SK-N-SH treated with all-trans-retinoic acid at 6 μM for 48 hours (cell line): ENCODE measurements at regions not wholly inside any gene's neighbourhood (a gene's known extent, or its start where the extent isn't known, plus 50 kb on each side); places are given as distances from the start of the nearest gene placed in this dataset.

Experiments used
- ARNTL ChIP-seq: fragments of 450-650 bp; formaldehyde crosslinking; IDR thresholded peaks from 2 replicates; pipeline ENCODE4 v1.5.0; 2020; ENCODE audit warnings: low read depth, mild to moderate bottlenecking, moderate library complexity, borderline replicate concordance
- BACH2 ChIP-seq: fragments of 250-450 bp; sonication (Bioruptor Pico); IDR thresholded peaks from 2 replicates; pipeline ENCODE4 v1.9.0; 2021; ENCODE audit warnings: mild to moderate bottlenecking, borderline replicate concordance
- CREB5 ChIP-seq: fragments of 250-450 bp; sonication (Bioruptor Pico); IDR thresholded peaks from 2 replicates; pipeline ENCODE4 v1.5.1; 2020; ENCODE audit warnings: low read depth, mild to moderate bottlenecking, moderate library complexity
- CSRNP3 ChIP-seq: fragments of 250-450 bp; sonication (Bioruptor Pico); IDR thresholded peaks from 2 replicates; pipeline ENCODE4 v1.5.1; 2021; ENCODE audit warnings: mild to moderate bottlenecking, moderate library complexity
- OSR1 ChIP-seq: fragments of 250-450 bp; sonication (Bioruptor Pico); IDR thresholded peaks from 2 replicates; pipeline ENCODE4 v1.8.0; 2022; ENCODE audit warnings: moderate library complexity, mild to moderate bottlenecking, inconsistent platforms
- PATZ1 ChIP-seq: fragments of 250-450 bp; sonication (Bioruptor Pico); IDR thresholded peaks from 2 replicates; pipeline ENCODE4 v1.8.0; 2020; ENCODE audit warnings: mild to moderate bottlenecking, moderate library complexity, borderline replicate concordance
- POU6F1 ChIP-seq: fragments of 250-450 bp; sonication (Bioruptor Pico); IDR thresholded peaks from 2 replicates; pipeline ENCODE4 v1.8.0; 2021; ENCODE audit warnings: low read depth, mild to moderate bottlenecking, moderate library complexity, borderline replicate concordance
- SNAI2 ChIP-seq: fragments of 250-450 bp; sonication (Bioruptor Pico); IDR thresholded peaks from 2 replicates; pipeline ENCODE4 v1.5.0; 2020; ENCODE audit warnings: mild to moderate bottlenecking, moderate library complexity
- TCF4 ChIP-seq: fragments of 250-450 bp; sonication (Bioruptor Pico); IDR thresholded peaks from 2 replicates; pipeline ENCODE4 v1.8.0; 2021; ENCODE audit warnings: mild to moderate bottlenecking, moderate library complexity, borderline replicate concordance
- ZC3H10 ChIP-seq: fragments of 250-450 bp; sonication (Bioruptor Pico); IDR thresholded peaks from 2 replicates; pipeline ENCODE4 v1.5.1; 2021; ENCODE audit warnings: mild to moderate bottlenecking, moderate library complexity
- ZFP3 ChIP-seq: fragments of 250-450 bp; sonication (Bioruptor Pico); IDR thresholded peaks from 2 replicates; pipeline ENCODE4 v1.5.0; 2020; ENCODE audit warnings: mild to moderate bottlenecking, moderate library complexity
- ZFP30 ChIP-seq: fragments of 450-650 bp; formaldehyde crosslinking; IDR thresholded peaks from 2 replicates; pipeline ENCODE4 v1.5.0; 2022; ENCODE audit warnings: mild to moderate bottlenecking, moderate library complexity

GRCh38 chr13:74266309-74266708 lies 132.1 kb upstream of the KLF12 start:
- TF ChIP-seq ZFP30 (CRISPR knock-in tag) (no peak), CREB5 (CRISPR knock-in tag) (no peak), TCF4 (CRISPR knock-in tag) (no peak), PATZ1 (CRISPR knock-in tag) (no peak), BACH2 (CRISPR knock-in tag) (no peak), ZFP3 (CRISPR knock-in tag) (no peak), POU6F1 (CRISPR knock-in tag) (no peak), SNAI2 (CRISPR knock-in tag) (no peak), ARNTL (CRISPR knock-in tag) (no peak), OSR1 (CRISPR knock-in tag) (no peak), ZC3H10 (no peak), CSRNP3 (CRISPR knock-in tag) (no peak)
